Urothelium cell line (cell line): ENCODE measurements at regions not wholly inside any gene's neighbourhood (a gene's known extent, or its start where the extent isn't known, plus 50 kb on each side); places are given as distances from the start of the nearest gene placed in this dataset.
"Not testable (repeated sequence)": the region's sequence is repeated elsewhere in the genome, so short reads cannot be mapped to it uniquely, and the experiment has no call there.

Source experiments
- DNase-seq: peaks from one replicate; pipeline ENCODE4 v3.0.0; 2011; ENCODE audit warnings: low spot score, mixed read lengths
- FAIRE-seq: peaks from 2 replicates; lab custom pipeline; 2011; peaks lifted over from hg19 to GRCh38; lab: Jason Lieb, UNC

DNA sequence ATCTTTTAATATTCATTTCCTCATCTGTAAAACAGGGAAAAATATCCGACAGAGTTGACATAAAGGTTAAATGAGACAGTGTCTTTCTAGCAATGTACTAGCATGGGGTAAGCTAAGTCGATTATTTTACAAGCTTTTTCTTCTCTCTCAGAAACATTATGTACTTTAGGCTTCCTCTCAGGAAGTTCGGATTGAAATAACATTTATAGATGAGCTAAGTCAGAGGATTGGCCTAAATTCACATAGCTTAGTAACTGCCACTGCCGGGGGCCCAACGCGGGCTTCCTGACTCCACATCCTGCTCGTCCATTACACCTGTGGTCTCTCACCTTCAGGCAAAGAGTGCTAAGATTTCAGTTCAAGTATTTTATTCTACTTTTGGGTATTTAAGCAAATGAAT is 462.3 kb upstream of the NFIA start:
- no peak for FAIRE-seq
- no peak for DNase-seq

DNA sequence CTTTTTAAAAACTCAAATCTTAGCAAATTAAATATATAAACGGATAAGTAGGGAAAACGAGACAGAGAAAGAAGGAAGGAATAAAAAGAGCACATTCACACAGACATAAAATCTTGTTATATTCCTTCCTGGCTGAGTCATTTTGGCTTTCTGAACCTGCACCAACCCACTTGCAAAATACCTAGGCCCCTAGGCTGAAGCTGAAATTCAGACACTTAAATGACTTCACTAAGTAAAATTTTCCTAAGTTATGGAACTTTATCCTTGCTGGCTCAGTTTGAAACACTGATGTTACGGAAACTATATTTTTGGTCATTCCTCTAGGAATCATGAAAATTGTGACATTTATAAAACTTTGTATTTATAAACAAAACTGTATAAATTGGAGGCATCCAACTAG is 462.8 kb upstream of the NFIA start:
- FAIRE-seq (no peak), DNase-seq (no peak)

DNA sequence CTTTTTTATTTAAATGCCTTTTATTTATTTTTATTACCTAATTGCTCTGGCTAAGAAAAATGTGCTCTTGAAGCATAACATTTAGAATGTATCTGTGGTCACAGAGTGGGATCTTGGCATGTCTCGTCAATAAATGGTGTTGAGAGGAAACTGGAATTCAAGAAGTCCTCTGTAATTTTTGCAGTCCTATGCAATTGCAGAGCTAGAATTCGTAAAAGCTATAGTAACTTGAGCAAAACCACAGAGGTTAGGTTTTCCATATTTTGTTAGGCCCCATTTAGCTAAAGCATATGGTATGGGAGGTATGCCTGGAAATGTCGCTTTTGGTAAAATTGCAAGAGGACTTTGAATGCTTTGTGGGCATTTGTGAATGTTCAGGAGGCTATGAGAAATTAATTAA is 466.7 kb upstream of the NFIA start:
- no peak for FAIRE-seq
- DNase-seq: no peak

DNA sequence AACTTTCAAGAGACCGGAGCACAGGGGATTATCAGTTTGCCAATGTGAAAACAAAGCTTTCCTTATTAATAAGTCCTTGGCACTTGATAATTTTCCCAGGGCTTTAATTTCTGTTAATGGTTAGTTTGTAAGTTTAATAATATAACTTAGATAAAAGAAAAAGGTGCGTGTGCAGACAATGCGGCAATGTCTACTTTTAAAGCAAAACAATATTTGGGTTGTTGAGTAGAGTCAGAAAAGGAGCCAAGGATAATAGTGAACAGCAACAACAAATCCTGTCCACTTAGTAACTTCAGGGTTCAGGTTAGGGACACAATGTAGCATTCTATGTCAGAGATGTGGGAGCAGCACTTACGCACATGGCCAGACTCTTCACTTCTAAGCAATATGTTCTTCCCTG is 469.6 kb upstream of the NFIA start:
- no peak for DNase-seq

DNA sequence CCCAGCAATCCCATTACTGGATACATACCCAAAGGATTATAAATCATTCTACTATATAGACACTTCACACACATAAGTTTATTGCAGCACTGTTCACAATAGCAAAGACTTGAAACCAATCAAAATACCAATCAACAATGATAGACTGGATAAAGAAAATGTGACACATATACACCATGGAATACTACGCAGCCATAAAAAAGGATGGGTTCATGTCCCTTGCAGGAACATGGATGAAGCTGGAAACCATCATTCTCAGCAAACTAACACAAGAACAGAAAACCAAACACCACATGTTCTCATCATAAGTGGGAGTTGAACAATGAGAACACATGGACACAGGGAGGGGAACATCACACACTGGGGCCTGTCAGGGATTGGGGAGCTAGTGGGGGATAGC is 475.4 kb upstream of the NFIA start:
- not testable (repeated sequence) for FAIRE-seq, DNase-seq

More for the DNA sequence above, 469.6 kb upstream of the NFIA start:
- no peak for FAIRE-seq

DNA sequence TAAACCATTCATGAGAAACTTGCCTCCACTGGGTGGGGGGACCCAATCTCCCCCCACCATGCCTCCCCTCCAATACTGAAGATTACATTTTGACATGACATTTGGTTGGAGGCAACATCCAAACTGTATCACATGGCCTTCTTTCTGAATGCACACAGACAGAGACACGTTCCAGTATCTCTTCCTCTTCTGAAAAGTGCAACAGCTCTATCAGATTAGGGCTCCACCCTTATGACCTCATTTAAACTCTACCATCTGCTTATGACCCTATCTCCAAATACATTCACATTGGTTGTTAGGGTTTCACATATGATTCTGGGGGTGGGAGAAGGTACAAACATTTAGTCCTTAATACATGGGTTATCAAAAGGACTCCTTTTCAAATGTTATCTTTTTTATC is 481.8 kb upstream of the NFIA start:
- FAIRE-seq (no peak), DNase-seq (no peak)

DNA sequence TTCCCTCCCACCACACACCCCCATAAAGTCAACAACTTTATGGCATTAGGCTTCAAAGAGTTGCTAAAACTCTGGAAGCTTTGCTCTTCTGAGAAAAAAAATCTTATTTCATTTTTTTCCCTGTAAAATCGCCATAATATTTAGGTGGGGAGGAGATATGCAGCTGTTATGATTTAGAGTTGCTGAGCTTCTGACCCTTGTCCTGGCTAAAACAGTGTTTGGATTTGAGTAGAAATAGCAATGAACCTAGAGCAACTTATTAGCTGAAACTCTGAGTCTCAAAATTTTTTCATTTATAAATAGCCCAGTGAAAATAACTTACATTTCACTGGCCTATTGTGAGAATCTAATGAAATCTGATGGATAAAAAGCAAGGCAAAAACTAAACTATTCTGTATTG is 482.8 kb upstream of the NFIA start:
- FAIRE-seq: no peak
- DNase-seq: no peak

DNA sequence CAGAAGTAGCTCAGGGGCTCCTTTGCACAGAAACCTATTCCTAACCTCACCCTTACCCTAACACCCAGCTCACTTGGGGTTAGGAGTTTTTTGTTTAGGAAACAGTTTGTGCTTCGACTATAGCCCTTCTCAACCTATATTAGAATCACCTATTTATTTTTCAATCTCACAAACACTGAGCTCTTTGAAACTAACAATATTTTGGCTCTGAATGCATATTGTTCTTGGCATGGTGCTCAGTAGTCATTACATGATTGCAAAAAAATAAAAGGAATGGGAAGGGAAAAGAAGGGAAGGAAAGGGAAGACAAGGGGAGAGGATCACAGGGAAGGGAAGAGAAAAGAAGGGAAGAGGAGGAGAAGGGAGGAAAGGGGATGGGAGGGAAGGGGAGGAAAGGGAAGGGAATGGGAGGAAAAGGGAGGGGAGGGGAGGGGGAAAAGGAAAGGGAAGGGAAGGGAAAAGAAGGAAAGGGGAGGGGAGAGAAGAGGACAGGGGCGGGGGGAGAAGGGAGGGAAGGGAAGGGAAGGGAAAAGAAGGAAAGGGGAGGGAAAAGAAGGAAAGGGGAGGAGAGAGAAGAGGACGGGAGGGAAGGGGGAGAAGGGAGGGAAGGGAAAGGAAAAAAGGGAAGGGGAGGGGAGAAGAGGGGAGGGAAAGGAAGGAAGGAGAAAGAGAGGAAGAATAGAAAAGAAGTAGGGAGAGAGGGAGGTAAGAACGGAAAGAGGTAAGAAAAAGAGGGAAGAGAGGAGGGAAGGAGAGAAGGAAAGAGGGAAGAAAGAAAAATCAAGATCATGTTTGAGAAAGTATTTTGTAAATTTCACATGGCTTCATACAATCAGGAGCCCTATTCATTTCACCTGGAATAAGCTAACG is 484.1 kb upstream of the NFIA start:
- no peak for FAIRE-seq
- no peak for DNase-seq

DNA sequence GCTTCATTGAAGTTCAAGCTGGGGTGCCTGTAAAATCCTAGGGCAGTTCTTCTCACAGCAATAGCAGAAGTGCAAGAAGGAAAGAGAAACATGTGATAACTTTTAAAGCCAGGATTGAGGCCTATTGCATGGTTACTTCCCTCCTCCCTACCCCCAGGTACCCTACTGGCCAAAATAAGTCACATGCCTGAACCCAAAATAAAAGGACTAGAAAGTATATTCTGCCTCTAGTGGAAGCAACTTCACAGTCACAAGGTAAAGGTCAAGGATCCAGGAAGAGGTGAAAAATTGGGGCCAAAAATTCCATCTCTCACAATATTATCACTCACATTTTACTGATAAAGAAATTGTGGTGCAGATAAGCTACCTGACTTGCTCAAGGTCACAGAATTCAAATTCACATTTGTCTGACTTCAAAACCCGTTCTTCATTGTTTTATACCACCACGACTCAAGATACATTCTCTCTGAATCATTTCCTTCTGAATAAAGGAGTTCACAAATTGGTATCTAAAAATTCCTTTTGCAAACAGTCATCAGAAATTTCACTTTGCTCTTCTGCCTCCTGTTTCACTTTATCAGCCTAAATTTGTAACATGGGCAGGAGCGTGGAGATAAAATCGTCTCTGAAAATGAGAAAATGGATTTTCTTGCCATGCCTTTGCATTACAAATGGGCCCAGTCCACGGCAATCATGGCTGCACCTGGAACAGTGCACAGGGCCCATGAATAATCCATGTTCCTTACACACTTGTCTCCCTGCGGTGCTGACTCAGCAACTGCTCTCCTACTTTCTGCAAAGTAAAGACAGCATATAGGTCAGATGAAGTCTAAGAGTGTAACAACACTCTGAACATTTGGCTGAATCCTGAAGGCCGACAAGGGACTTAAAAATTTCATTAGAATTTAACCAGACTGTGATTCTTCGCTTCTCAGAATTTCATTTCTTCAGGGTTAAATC is 485.3 kb upstream of the NFIA start:
- FAIRE-seq (no peak), DNase-seq (no peak)

DNA sequence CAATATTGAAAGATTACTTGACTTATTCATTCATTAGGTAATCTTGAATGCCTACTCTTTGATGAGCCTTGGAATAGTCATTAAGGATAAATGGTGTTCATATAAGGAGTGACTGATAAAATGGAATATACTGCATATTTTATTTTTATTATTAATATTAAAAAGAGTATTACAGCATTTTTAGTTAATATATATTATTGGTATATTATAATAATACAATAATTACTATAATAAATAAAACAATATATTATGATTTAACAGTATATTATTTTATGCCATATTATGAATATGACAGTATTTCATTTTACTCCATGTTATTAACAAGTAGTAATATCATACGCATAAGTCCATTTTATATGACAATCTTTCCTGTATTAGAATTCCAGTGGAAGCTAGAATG is 490.8 kb upstream of the NFIA start:
- DNase-seq (no peak), FAIRE-seq (no peak)

DNA sequence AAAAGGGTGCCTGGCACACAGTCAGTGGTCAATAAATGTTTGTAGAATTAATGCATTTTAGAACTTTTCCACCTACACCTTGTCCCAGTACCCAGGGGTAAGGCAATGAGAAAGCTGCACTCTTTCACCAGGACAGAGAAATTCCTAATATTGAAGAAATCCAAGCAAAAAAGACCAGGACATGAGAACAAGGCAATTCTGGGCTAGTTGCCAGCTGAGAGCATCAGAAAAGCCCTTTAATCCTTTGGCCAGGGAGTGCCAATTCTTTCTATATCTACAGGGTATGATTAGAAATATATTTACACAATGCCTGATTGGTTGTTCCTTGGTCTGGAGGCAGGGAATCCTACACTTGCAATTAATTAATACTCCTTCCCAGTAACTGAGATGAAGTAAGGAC is 492.4 kb upstream of the NFIA start:
- no peak for FAIRE-seq

DNA sequence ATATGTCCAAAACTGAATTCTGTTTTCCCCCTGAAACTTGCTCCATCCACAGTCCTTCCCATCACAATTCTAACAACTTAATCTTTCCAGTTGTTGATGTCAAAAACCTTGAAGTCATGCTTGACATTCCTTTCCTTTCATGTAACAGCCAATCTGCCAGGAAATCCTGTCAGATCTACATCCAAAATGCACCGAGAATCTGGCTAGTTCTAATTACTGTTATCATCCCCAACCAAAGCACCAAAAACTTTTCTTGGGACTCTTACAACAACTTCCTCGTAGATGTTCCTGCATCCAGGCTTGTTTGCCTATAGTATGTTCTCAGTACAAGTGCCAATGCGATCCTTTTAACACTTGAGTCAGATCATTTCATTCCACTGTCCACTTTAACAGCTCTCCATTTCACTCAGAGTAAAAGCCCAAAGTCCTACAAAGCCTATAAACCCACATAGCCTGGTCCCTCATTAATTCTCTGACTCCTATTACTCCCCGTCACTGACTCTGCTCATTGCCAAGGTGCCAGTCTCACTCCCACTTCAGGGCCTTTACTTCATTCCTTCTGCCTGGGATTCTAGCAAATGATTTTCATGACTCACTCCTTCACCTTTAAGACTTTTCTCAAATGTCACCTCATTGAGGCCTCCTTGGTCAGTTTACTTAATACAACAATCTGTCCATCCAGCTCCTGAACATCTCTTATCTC is 493.2 kb upstream of the NFIA start:
- FAIRE-seq (no peak), DNase-seq (no peak)

More for the DNA sequence above, 492.4 kb upstream of the NFIA start:
- no peak for DNase-seq

DNA sequence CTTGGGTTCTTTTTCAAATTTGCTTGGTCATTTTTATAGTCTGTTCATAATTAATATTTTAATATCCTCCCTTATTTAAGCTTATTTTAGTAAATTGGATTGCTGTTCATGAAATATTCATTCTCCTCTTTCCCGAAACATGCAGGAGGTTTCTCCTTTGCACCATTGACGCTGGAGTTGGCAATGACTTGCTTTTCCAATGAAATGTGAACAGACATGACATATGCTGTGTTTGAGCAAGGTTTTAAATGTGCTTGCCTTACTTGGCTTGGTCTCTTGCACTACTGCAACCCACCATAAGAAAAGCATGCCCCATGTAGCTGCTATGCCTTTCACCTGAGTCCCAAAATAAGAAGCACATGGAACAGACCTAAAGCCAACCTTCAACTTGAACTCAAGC is 498.0 kb upstream of the NFIA start:
- FAIRE-seq: no peak
- DNase-seq: no peak

DNA sequence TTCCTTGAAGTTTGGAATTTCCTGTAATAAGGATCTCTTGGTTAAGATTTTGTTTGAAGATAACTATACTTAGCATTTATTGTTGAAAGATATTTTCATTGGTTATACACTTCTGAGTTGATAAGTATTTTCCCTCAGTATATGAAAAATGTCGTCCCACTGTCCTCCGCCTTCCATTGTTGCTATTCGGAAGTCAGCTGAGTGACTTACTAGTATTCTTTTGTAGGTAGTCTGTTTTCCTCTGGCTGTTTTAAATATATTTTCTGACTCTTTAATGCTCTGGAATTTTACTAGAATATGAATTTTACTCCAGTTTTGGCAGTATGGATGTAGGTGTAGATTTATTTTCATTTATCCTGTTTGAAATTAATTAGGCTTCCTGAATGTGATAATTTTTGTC is 498.7 kb upstream of the NFIA start:
- FAIRE-seq: no peak
- DNase-seq: no peak

DNA sequence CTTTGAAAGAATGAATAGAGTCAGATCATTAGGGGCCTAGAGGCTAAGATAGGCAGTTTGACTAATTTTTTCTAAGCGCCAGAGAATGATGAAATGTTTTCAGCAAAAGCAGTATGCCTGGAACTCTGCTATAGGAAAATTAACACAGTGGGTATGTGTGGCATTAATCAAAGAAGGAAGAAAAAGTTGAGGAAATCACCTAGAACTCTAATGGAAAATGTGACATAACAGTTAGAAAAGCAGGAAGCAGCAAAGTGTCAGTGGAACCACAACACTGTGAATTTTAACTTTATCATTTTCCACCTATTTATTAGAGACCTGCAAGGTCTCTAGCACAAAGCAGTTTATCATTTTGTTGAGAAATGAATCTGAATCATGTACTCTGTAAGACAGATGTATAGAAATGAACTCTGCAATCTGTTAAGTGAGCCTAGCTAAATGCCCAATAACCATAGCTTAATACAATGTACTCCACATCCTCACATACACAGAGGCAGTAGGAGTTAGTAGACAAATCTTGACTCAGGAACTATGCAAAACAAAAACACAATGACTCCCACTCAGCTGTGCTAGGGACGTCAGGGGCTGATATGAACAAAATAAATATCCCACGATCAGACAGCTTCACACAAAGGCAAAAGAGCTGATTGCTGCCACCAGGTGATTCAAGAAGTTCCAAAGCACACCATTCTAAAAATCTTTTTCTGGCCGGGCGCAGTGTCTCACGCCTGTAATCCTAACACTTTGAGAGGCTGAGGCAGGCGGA is 500.7 kb upstream of the NFIA start:
- no peak for FAIRE-seq
- DNase-seq: no peak

DNA sequence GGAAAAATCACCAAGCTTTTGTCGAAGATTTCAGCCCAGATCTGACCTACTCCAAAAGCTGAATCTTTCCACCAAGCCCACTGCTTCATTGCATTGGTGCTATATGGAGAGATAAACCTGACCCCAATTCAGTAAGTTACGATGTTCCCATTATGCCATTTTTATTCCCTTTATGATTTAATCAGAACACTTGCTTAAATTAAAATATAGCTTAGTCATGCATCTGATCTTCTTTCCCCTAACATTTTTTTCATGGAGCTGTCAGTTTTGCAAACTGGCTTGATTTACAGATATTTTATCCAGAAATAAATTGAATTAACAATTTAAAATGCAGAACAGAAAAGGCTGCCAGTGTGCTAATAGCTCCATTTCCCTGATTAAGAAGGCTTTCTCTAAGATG is 503.5 kb upstream of the C1orf87 start:
- DNase-seq (no peak), FAIRE-seq (no peak)

DNA sequence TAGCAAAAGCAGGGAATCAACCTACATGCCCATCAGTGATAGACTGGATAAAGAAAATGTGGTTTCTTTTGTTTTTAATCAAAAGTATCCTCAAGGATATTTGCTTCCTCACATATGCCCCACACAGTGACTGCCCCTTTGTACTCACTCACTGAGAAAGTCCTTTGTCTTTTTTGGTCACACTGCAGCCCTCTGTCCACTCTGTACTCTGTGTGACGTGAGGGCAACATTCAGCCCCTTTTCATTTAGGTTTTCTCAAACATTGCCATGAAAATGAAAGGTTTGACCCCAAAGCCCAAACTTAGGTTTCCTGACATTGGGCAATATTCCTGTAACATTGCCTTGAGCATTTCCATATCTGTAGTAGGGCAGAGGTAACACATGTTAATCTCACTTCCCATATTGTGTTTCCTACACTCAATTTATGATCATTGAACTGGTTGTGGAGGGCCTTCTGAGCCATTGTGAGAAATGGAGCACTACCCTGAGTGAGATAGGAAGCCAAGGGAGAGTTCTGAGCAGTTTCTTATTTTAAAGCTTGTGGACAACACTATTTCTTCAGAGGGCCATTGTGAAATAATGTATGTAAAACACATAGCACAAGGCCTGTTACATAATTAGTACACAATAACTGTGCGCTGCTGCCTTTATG is 501.9 kb upstream of the C1orf87 start:
- FAIRE-seq (no peak), DNase-seq (no peak)

DNA sequence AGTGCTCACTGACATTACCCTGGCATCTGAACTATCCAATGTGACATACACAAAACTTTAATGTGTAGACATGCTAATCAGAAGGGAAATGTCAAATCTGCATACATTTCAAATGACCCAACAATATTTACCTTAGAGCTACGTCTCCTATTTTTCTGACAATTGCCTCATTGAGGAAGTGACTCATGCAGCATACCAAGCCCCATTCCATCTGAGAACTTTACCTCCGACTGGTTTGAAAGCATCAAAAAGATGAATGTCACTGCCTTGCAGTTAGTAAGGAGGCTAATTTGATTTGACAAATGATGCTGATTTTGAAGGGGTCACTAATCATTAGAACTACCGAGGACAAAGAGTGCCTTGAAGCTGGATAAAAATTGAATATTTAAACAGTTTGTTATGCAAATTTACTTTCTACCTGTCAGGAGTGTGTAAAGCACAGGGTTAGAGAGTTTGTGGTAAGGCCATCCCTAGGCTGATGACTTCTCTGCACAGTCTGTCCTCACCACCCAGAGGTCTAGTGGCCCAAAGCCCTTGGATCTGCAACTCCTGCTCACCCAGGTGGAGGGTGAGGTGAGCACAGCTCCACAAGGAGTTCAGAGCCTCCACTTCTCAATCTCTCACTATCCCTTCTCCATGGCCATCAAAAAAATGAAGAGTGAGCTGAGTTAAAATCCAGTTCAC is 500.3 kb upstream of the C1orf87 start:
- no peak for FAIRE-seq
- DNase-seq: peak; percentile 59

DNA sequence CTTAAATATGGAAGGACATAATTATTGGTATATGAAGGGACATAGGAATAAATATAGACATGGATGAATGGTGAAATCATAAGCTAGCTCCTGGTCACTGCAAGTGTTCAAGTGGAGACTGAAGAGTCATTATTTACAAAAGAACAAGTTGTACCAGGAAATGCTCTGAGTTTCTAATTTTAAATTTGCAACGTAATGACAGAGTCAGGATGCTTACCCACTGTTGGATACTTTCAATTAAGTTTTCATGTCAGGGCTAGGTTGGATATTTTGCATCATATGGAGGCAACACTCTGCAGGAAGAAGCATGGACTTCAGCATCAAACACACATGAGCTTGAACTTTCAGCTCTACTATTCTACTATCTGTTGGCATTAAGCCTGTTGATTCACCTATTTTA is 499.6 kb upstream of the C1orf87 start:
- DNase-seq (no peak), FAIRE-seq (no peak)
